ENCODE measurements at regions not wholly inside any gene's neighbourhood (a gene's known extent, or its start where the extent isn't known, plus 50 kb on each side); places are given as distances from the start of the nearest gene placed in this dataset.

DNA sequence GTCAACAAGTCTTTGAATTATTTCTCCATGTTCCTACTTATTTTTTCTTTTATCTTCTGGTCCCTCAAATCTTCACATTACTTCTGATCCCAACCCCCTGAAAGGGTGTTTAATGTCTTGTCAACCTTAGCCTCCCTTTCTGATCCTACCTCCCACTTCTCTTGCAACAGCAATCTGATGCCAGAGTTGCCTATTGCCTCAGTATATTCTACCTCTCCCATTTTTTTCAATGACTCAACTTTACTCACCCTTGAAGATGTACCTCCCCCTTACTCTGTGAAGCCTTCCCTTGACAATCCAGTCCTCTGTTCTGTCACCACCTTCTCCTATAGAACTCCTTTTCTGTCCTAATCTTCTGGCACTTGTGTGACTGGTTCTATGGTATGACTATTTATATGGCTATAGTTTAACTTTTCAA, 99.5 kb upstream of the CD55 start:
- Histone ChIP-seq H3K4me1 (peaks cover 0 to 4% (median 0%) of the 10 kb centered on the region in 4 donors), H3K9me3 (no peaks in the 10 kb centered on the region), H3K4me3 (no peak overlapping the region), H3K27me3 (no peaks in the 10 kb centered on the region), H3K36me3 (no peaks in the 10 kb centered on the region), H3K27ac (replicated peaks in 1 of 4) (no peak overlapping the region)
- DNase-seq (ENCODE audit: extremely low spot score): no peak
- TF ChIP-seq POLR2A (IDR thresholded peaks at IDR 0.05; ENCODE audit: low read depth) (no peak), POLR2AphosphoS5 (IDR thresholded peaks at IDR 0.05) (no peak), EP300 (IDR thresholded peaks at IDR 0.05) (no peak), CTCF (IDR thresholded peaks at IDR 0.05) (no peak)
- intact Hi-C loops (cut with DNase I): no loop called here

- no peak for TF ChIP-seq POLR2A (IDR thresholded peaks at IDR 0.05; ENCODE audit: low read depth)
- no peak for TF ChIP-seq CTCF (IDR thresholded peaks at IDR 0.05)
- TF ChIP-seq EP300 (IDR thresholded peaks at IDR 0.05): no peak
- TF ChIP-seq POLR2AphosphoS5 (IDR thresholded peaks at IDR 0.05): no peak
- DNase-seq (ENCODE audit: extremely low spot score): no peak
- Histone ChIP-seq H3K4me1 (peaks cover 0 to 11% (median 0%) of the 10 kb centered on the region in 4 donors), H3K9me3 (no peaks in the 10 kb centered on the region), H3K36me3 (no peaks in the 10 kb centered on the region), H3K4me3 (no peak overlapping the region), H3K27me3 (no peaks in the 10 kb centered on the region), H3K27ac (replicated peaks in 1 of 4) (no peak overlapping the region)
- intact Hi-C loops (cut with DNase I): no loop called here
- WGBS: 79% methylated on average over 2 of the region's 2 CpGs
Observed at GRCh38 chr1:207223162-207223561, 98.3 kb upstream of the CD55 start.

DNA sequence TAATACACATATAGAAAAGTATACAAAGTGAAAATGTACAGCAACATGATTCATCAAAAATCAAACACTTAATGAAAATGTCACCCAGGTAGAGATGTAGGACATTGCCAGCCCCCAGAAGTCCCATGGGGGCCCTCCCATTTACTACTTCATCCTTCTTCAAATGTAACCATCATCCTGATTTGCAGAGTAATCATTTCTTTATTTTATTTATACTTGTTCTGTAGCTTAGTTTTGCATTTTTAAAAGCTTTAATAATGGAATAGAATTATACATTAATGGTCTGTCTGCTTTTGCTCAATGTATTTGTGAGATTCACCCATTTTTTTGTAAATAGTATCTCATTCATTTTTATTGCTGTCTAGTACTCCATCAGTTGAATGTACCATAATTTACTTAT, 96.8 kb upstream of the CD55 start:
- DNase-seq (ENCODE audit: extremely low spot score): no peak
- Histone ChIP-seq H3K4me1 (peaks cover 0 to 11% (median 0%) of the 10 kb centered on the region in 4 donors), H3K36me3 (no peaks in the 10 kb centered on the region), H3K4me3 (no peak overlapping the region), H3K9me3 (no peaks in the 10 kb centered on the region), H3K27me3 (no peaks in the 10 kb centered on the region), H3K27ac (replicated peaks in 1 of 4) (no peak overlapping the region)
- TF ChIP-seq EP300 (IDR thresholded peaks at IDR 0.05): no peak
- TF ChIP-seq CTCF (IDR thresholded peaks at IDR 0.05): no peak
- no peak for TF ChIP-seq POLR2A (IDR thresholded peaks at IDR 0.05; ENCODE audit: low read depth)
- intact Hi-C loops (cut with DNase I): no loop called here

- no peak overlapping the region for H3K4me3 ChIP-seq
- intact Hi-C loops (cut with DNase I): no loop called here
- no peaks in the 10 kb centered on the region for H3K9me3 ChIP-seq
- no peak overlapping the region for H3K27ac ChIP-seq (replicated peaks in 1 of 4)
- no peak for DNase-seq (ENCODE audit: extremely low spot score)
- TF ChIP-seq EP300 (IDR thresholded peaks at IDR 0.05) (no peak), POLR2AphosphoS5 (IDR thresholded peaks at IDR 0.05) (no peak), POLR2A (IDR thresholded peaks at IDR 0.05; ENCODE audit: low read depth) (no peak), CTCF (IDR thresholded peaks at IDR 0.05) (no peak)
- no peaks in the 10 kb centered on the region for H3K36me3 ChIP-seq
- peaks cover 0 to 11% (median 0%) of the 10 kb centered on the region in 4 donors for H3K4me1 ChIP-seq
- 37% methylated on average over 2 of the region's 2 CpGs for WGBS
- H3K27me3 ChIP-seq: no peaks in the 10 kb centered on the region
Observed at GRCh38 chr1:207227131-207227630, 94.3 kb upstream of the CD55 start.

DNA sequence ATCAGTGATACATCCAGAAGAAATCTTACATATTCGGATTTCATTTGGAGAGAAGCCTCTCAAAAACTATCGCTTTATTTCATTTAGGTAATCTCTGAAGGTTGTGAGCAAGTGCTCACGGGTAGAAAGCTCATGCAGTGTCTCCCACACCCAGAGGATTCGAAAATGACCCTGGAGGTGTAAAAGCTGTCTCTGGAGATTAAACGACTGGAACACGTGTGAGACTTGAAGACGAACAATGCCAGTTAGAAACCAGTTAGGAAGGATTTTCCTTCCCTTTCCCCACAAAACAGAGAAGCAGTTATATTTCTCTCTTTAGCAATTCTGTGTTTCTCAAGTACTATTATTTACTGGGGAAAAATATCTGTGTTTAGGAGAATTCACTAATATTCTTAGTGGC, 92.5 kb upstream of the CD55 start:
- Histone ChIP-seq H3K4me1 (peaks cover 0 to 11% (median 0%) of the 10 kb centered on the region in 4 donors), H3K27me3 (no peaks in the 10 kb centered on the region), H3K4me3 (no peak overlapping the region), H3K36me3 (no peaks in the 10 kb centered on the region), H3K9me3 (no peaks in the 10 kb centered on the region), H3K27ac (replicated peaks in 1 of 4) (no peak overlapping the region)
- no peak for DNase-seq (ENCODE audit: extremely low spot score)
- intact Hi-C loops (cut with DNase I): no loop called here
- 81% methylated on average over 7 of the region's 7 CpGs for WGBS
- no peak for TF ChIP-seq CTCF (IDR thresholded peaks at IDR 0.05)
- no peak for TF ChIP-seq POLR2AphosphoS5 (IDR thresholded peaks at IDR 0.05)
- TF ChIP-seq EP300 (IDR thresholded peaks at IDR 0.05): no peak
- TF ChIP-seq POLR2A (IDR thresholded peaks at IDR 0.05; ENCODE audit: low read depth): no peak

Data from esophagus muscularis mucosa (tissue), 4 donors.